BJ (cell line): ENCODE measurements at regions not wholly inside any gene's neighbourhood (a gene's known extent, or its start where the extent isn't known, plus 50 kb on each side); places are given as distances from the start of the nearest gene placed in this dataset.
"Not testable (repeated sequence)": the region's sequence is repeated elsewhere in the genome, so short reads cannot be mapped to it uniquely, and the experiment has no call there.

Source experiments
- CTCF ChIA-PET: fragments of 350-600 bp; formaldehyde crosslinking; extraction: SDS; loops from one replicate; lab custom pipeline; 2021; ENCODE audit warnings: antibody characterized with exemption, inconsistent platforms; lab: Yijun Ruan, JAX
- POLR2A ChIA-PET: fragments of 300-600 bp; sonication (Branson Sonifier 250); formaldehyde crosslinking; extraction: SDS; loops from one replicate; lab custom pipeline; 2021; ENCODE audit warnings: antibody characterized with exemption; lab: Charles Lee
- DNase-seq: peaks from one replicate; pipeline ENCODE4 v3.0.0-alpha.2; 2011; ENCODE audit warnings: low read depth
- H3K27me3 ChIP-seq: 2 replicates; pipeline ENCODE4 v1.6.0; 2011; ENCODE audit warnings: low read length; ENCODE audit not compliant: control insufficient read depth, insufficient read depth
- H3K36me3 ChIP-seq: 2 replicates; pipeline ENCODE4 v1.5.1; 2011; ENCODE audit warnings: low read length; ENCODE audit not compliant: control insufficient read depth, insufficient read depth
- H3K4me3 ChIP-seq: 2 replicates; pipeline ENCODE4 v1.5.1; 2011; ENCODE audit warnings: low read depth, mild to moderate bottlenecking, control low read depth, low read length
- CTCF ChIP-seq: IDR thresholded peaks from 2 replicates; pipeline ENCODE4 v1.5.1; 2011; ENCODE audit warnings: low read depth, mild to moderate bottlenecking, control low read depth, inconsistent platforms, low read length, moderate library complexity; ENCODE audit not compliant: insufficient read depth

- H3K27me3 ChIP-seq = no peaks in the 10 kb centered on the region
- ChIA-PET POLR2A (no interaction called here), CTCF (interaction anchor here (0.8 to 1.1 kb wide), 2 partner anchors 81 to 163 kb away, joined by 3 read pairs; no protein-coding TSS in a partner anchor)
- TF ChIP-seq CTCF = no peak
- H3K36me3 ChIP-seq = no peaks in the 10 kb centered on the region
- H3K4me3 ChIP-seq = no peak overlapping the region
- DNase-seq = no peak
Observed at GRCh38 chr5:56757077-56757476, 58.3 kb upstream of the MAP3K1 start.

- CTCF ChIA-PET = no interaction called here
- POLR2A ChIA-PET = no interaction called here
- no peak for TF ChIP-seq CTCF
- Histone ChIP-seq H3K4me3 (no peak overlapping the region), H3K36me3 (no peaks in the 10 kb centered on the region), H3K27me3 (no peaks in the 10 kb centered on the region)
- DNase-seq = no peak
Observed at GRCh38 chr5:56755036-56755555, 60.3 kb upstream of the MAP3K1 start.

GRCh38 chr5:56753588-56753987 is 61.8 kb upstream of the MAP3K1 start:
- POLR2A ChIA-PET, H3K36me3 ChIP-seq, H3K4me3 ChIP-seq, DNase-seq, H3K27me3 ChIP-seq, CTCF ChIA-PET: not testable (repeated sequence)

GRCh38 chr5:56751572-56752313 is 63.6 kb upstream of the MAP3K1 start:
- no peaks in the 10 kb centered on the region for H3K36me3 ChIP-seq
- H3K27me3 ChIP-seq = no peaks in the 10 kb centered on the region
- POLR2A ChIA-PET = no interaction called here
- H3K4me3 ChIP-seq = no peak overlapping the region
- CTCF ChIA-PET = interaction anchor here (0.8 kb wide), 1 partner anchor 14 kb away, joined by 4 read pairs; no protein-coding TSS in a partner anchor
- DNase-seq = peak; percentile 66
- no peak for TF ChIP-seq CTCF

- TF ChIP-seq CTCF = no peak
- H3K4me3 ChIP-seq = no peak overlapping the region
- ChIA-PET CTCF (no interaction called here), POLR2A (no interaction called here)
- no peak for DNase-seq
- no peaks in the 10 kb centered on the region for H3K36me3 ChIP-seq
- no peaks in the 10 kb centered on the region for H3K27me3 ChIP-seq
Observed at GRCh38 chr5:56749842-56750241, 65.5 kb upstream of the MAP3K1 start.
